ENCODE measurements at regions not wholly inside any gene's neighbourhood (a gene's known extent, or its start where the extent isn't known, plus 50 kb on each side); places are given as distances from the start of the nearest gene placed in this dataset.

- Histone ChIP-seq H3K27ac (ENCODE audit: low read depth in 1 of 2, low read length in 2 of 2) (no peak overlapping the region), H3K36me3 (ENCODE audit: insufficient read depth, low read length) (no peaks in the 10 kb centered on the region), H3K4me1 (ENCODE audit: insufficient read depth, low read length) (no peaks in the 10 kb centered on the region), H3K27me3 (ENCODE audit: control insufficient read depth in 1 of 2, insufficient read depth in 2 of 2, low read length in 2 of 2) (no peaks in the 10 kb centered on the region), H3K9me3 (ENCODE audit: control insufficient read depth in 1 of 2, insufficient read depth in 1 of 2, low read length in 2 of 2) (no peaks in the 10 kb centered on the region), H3K4me3 (ENCODE audit: low read length) (no peak overlapping the region)
- Mint-ChIP-seq H3K27ac (no peak overlapping the region), H3K36me3 (ENCODE audit: low read depth) (no peaks in the 10 kb centered on the region), H3K27me3 (no peaks in the 10 kb centered on the region), H3K4me1 (ENCODE audit: low read depth) (no peaks in the 10 kb centered on the region), H3K4me3 (no peak overlapping the region), H3K9me3 (peaks cover 3% of the 10 kb centered on the region)
- ATAC-seq (ENCODE audit: poor library complexity) (no peak), DNase-seq (no peak)
- POLR2A ChIA-PET, result no interaction called here
- TF ChIP-seq, protein P1, sequence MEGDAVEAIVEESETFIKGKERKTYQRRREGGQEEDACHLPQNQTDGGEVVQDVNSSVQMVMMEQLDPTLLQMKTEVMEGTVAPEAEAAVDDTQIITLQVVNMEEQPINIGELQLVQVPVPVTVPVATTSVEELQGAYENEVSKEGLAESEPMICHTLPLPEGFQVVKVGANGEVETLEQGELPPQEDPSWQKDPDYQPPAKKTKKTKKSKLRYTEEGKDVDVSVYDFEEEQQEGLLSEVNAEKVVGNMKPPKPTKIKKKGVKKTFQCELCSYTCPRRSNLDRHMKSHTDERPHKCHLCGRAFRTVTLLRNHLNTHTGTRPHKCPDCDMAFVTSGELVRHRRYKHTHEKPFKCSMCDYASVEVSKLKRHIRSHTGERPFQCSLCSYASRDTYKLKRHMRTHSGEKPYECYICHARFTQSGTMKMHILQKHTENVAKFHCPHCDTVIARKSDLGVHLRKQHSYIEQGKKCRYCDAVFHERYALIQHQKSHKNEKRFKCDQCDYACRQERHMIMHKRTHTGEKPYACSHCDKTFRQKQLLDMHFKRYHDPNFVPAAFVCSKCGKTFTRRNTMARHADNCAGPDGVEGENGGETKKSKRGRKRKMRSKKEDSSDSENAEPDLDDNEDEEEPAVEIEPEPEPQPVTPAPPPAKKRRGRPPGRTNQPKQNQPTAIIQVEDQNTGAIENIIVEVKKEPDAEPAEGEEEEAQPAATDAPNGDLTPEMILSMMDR (IDR thresholded peaks at IDR 0.05), result no peak
- intact Hi-C loops (cut with DNase I, micrococcal nuclease), result no loop called here
- CTCF ChIA-PET, result no interaction called here
Observed at GRCh38 chr5:119943148-119943547, 313.8 kb downstream of the FAM170A start.

DNA sequence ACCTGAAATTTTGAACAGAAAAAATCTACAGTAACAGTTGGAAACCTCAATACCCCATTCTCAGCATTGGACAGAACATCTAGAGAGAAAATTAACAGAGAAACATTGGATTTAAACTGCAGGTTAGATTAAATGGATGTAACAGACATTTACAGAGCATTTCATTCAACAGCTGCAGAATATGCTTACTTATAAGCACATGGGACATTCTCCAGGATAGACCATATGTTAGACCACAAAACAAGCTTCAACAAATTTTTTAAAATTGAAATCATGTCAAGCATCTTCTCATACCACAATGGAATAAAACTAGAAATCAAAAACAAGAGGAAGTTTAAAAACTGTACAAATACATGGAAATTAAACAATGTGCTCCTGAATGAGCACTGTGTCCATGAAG lies 316.3 kb downstream of the FAM170A start:
- Histone ChIP-seq H3K9me3 (ENCODE audit: control insufficient read depth in 1 of 2, insufficient read depth in 1 of 2, low read length in 2 of 2) (no peaks in the 10 kb centered on the region), H3K4me3 (ENCODE audit: low read length) (no peak overlapping the region), H3K4me1 (ENCODE audit: insufficient read depth, low read length) (no peaks in the 10 kb centered on the region), H3K27me3 (ENCODE audit: control insufficient read depth in 1 of 2, insufficient read depth in 2 of 2, low read length in 2 of 2) (no peaks in the 10 kb centered on the region), H3K27ac (ENCODE audit: low read depth in 1 of 2, low read length in 2 of 2) (no peak overlapping the region), H3K36me3 (ENCODE audit: insufficient read depth, low read length) (no peaks in the 10 kb centered on the region)
- POLR2A ChIA-PET, result interaction anchor here (0.6 kb wide), 1 partner anchor 971 kb away, joined by 3 read pairs; no protein-coding TSS in a partner anchor
- intact Hi-C loops (cut with DNase I, micrococcal nuclease), result no loop called here
- ATAC-seq (ENCODE audit: poor library complexity), result no peak
- CTCF ChIA-PET, result no interaction called here
- no peaks in the 10 kb centered on the region for H3K36me3 Mint-ChIP-seq (ENCODE audit: low read depth)
- H3K27me3 Mint-ChIP-seq, result no peaks in the 10 kb centered on the region
- no peak overlapping the region for H3K4me3 Mint-ChIP-seq
- no peak for DNase-seq
- TF ChIP-seq, protein P1 (IDR thresholded peaks at IDR 0.05), result no peak
- H3K4me1 Mint-ChIP-seq (ENCODE audit: low read depth), result no peaks in the 10 kb centered on the region
- H3K27ac Mint-ChIP-seq, result no peak overlapping the region
- peaks cover 5% of the 10 kb centered on the region for H3K9me3 Mint-ChIP-seq

DNA sequence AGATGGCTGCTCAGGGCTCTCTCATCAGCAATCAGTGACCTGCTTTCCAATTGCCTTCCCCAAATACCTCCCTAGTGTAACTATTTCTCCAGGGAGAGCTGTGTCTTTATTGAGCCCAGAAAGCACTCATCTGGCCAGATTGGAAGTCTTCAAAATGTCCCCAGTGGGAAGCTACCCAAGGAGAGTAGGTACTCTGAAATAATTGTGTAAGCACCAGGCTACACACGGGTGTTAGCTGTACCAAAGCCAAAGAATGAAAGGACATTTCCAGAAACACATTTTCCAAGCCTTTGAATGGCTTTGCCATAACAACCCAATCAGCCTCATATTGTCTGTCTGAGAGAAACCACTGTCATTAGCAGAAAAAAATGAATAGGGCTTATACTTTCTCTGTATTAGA lies 318.8 kb downstream of the FAM170A start:
- no peaks in the 10 kb centered on the region for H3K4me1 ChIP-seq (ENCODE audit: insufficient read depth, low read length)
- H3K27ac ChIP-seq (ENCODE audit: low read depth in 1 of 2, low read length in 2 of 2), result no peak overlapping the region
- ChIA-PET CTCF (no interaction called here), POLR2A (no interaction called here)
- Mint-ChIP-seq H3K27me3 (no peaks in the 10 kb centered on the region), H3K27ac (no peak overlapping the region), H3K4me3 (no peak overlapping the region), H3K36me3 (ENCODE audit: low read depth) (no peaks in the 10 kb centered on the region), H3K4me1 (ENCODE audit: low read depth) (no peaks in the 10 kb centered on the region), H3K9me3 (peaks cover 5% of the 10 kb centered on the region)
- TF ChIP-seq, protein P1 (IDR thresholded peaks at IDR 0.05), result no peak
- H3K4me3 ChIP-seq (ENCODE audit: low read length), result no peak overlapping the region
- no peak for DNase-seq
- intact Hi-C loops (cut with DNase I, micrococcal nuclease), result no loop called here
- no peaks in the 10 kb centered on the region for H3K36me3 ChIP-seq (ENCODE audit: insufficient read depth, low read length)
- ATAC-seq (ENCODE audit: poor library complexity), result no peak
- H3K9me3 ChIP-seq (ENCODE audit: control insufficient read depth in 1 of 2, insufficient read depth in 1 of 2, low read length in 2 of 2), result no peaks in the 10 kb centered on the region
- no peaks in the 10 kb centered on the region for H3K27me3 ChIP-seq (ENCODE audit: control insufficient read depth in 1 of 2, insufficient read depth in 2 of 2, low read length in 2 of 2)

Measured in CD4-positive, alpha-beta T cell (primary cell).